GM12892 (cell line): ENCODE measurements at regions not wholly inside any gene's neighbourhood (a gene's known extent, or its start where the extent isn't known, plus 50 kb on each side); places are given as distances from the start of the nearest gene placed in this dataset.

Source experiments
- POLR2A ChIP-seq: IDR thresholded peaks from 2 replicates; pipeline ENCODE4 v1.6.1; 2011; ENCODE audit warnings: low read depth, low read length, control low read depth
- TAF1 ChIP-seq: IDR thresholded peaks from 2 replicates; pipeline ENCODE4 v1.6.1; 2011; ENCODE audit warnings: low read depth, mild to moderate bottlenecking, control low read depth, low read length, borderline replicate concordance

DNA sequence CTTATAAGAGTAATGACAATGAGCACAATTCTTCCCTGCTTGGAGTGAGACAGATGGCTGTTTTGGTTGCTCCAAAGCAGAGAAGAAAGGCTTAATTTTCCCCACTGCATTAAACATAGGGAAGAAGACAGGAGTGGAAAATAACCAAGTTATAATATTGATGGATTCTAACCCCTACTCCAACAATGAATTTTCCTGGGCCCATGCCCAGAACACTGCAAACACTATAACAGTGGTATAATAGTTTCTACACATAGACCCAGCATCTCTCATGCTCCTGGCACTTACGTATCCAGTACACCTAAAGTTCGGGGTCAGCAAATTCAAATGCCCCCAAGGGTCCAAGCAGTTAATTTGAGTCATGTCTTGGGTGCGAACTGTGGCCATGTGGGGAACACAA is 613.4 kb downstream of the PLCL1 start:
- TF ChIP-seq POLR2A (no peak), TAF1 (no peak)
